Endothelial cell of umbilical vein (primary cell): ENCODE measurements at regions not wholly inside any gene's neighbourhood (a gene's known extent, or its start where the extent isn't known, plus 50 kb on each side); places are given as distances from the start of the nearest gene placed in this dataset.

ENCODE experiments used
- BruUV-seq: library from RNA; stranded (reverse); fragments of 400-500 nt; replicated peaks from 2 replicates; lab custom pipeline; 2021; lab: Mats Ljungman, UMichigan
- CTCF ChIA-PET: fragments of 300-600, 350-600 bp; sonication (Branson Sonifier 250); formaldehyde crosslinking; loops from one replicate; lab custom pipeline; 2021; ENCODE audit warnings: antibody characterized with exemption, inconsistent platforms; lab: Charles Lee
- POLR2A ChIA-PET: fragments of 300-600, 350-600 bp; sonication (Branson Sonifier 250); formaldehyde crosslinking; loops from one replicate; lab custom pipeline; 2021; ENCODE audit warnings: antibody characterized with exemption, inconsistent platforms; lab: Charles Lee
- DNase-seq: peaks from one replicate; pipeline ENCODE4 v3.0.0-alpha.2; 2011; ENCODE audit warnings: low read depth, low spot score
- FAIRE-seq: peaks from 2 replicates; lab custom pipeline; 2011; peaks lifted over from hg19 to GRCh38; lab: Jason Lieb, UNC
- H2AFZ ChIP-seq: 2 replicates; pipeline ENCODE4 v1.6.0; 2012; ENCODE audit warnings: low read depth, low read length, control low read depth, inconsistent platforms
- H3K27ac ChIP-seq: 2 replicates; pipeline ENCODE4 v1.5.1; 2011; ENCODE audit warnings: low read depth, mild to moderate bottlenecking, control low read depth, low read length, moderate library complexity; ENCODE audit not compliant: insufficient read depth
- H3K27me3 ChIP-seq, 2 experiments: 2 replicates each; pipeline versions ENCODE4 v1.6.0 to v1.6.1; 2011; ENCODE audit warnings: low read length in 2 of 2, mixed read lengths in 1 of 2; ENCODE audit not compliant: control insufficient read depth in 2 of 2, insufficient read depth in 2 of 2
- H3K36me3 ChIP-seq, 2 experiments: 2 replicates in 1 of 2; 3 replicates in 1 of 2; pipeline ENCODE4 v1.5.1; 2011; ENCODE audit warnings: low read length in 2 of 2, mild to moderate bottlenecking in 1 of 2, moderate library complexity in 1 of 2; ENCODE audit not compliant: control insufficient read depth in 2 of 2, insufficient read depth in 2 of 2; ENCODE audit errors: extremely low read depth in 1 of 2
- H3K4me1 ChIP-seq: 3 replicates; pipeline ENCODE4 v1.5.1; 2011; ENCODE audit warnings: mild to moderate bottlenecking, low read length; ENCODE audit not compliant: control insufficient read depth, insufficient read depth; ENCODE audit errors: extremely low read depth
- H3K4me2 ChIP-seq: 2 replicates; pipeline ENCODE4 v1.6.1; 2011; ENCODE audit warnings: low read length, control low read depth, mixed read lengths; ENCODE audit not compliant: insufficient read depth
- H3K4me3 ChIP-seq, 3 experiments: fragments of 200-600 bp in 1 of 3; sonication (generic), shearing (Covaris generic) in 1 of 3; replicated peaks in 1 of 3; 2 replicates each; pipeline ENCODE4 v1.5.1; 2011 to 2016; ENCODE audit warnings: control low read depth in 3 of 3, low read length in 3 of 3, mild to moderate bottlenecking in 2 of 3, inconsistent platforms in 1 of 3, low read depth in 1 of 3, moderate library complexity in 1 of 3; ENCODE audit not compliant: insufficient read depth in 1 of 3
- H3K79me2 ChIP-seq: 2 replicates; pipeline ENCODE4 v1.6.0; 2012; ENCODE audit warnings: low read length, inconsistent platforms; ENCODE audit not compliant: control insufficient read depth, insufficient read depth
- H3K9ac ChIP-seq: replicated peaks from 2 replicates; pipeline ENCODE3; 2011; ENCODE audit warnings: low read length, control low read depth; ENCODE audit not compliant: insufficient read depth; ENCODE audit errors: extremely low read depth
- H3K9me1 ChIP-seq: replicated peaks from 3 replicates; pipeline ENCODE4 v1.6.0; 2011; ENCODE audit warnings: mild to moderate bottlenecking, low read length; ENCODE audit not compliant: control insufficient read depth, insufficient read depth; ENCODE audit errors: extremely low read depth
- H3K9me3 ChIP-seq: replicated peaks from 2 replicates; pipeline ENCODE4 v1.5.1; 2012; ENCODE audit warnings: low read length, inconsistent platforms; ENCODE audit not compliant: control insufficient read depth, insufficient read depth
- H4K20me1 ChIP-seq: replicated peaks from 2 replicates; pipeline ENCODE3; 2011; ENCODE audit warnings: mild to moderate bottlenecking, low read length; ENCODE audit not compliant: control insufficient read depth, insufficient read depth; ENCODE audit errors: extremely low read depth
- EZH2 ChIP-seq: IDR thresholded peaks from 2 replicates; pipeline ENCODE4 v1.6.1; 2012; ENCODE audit warnings: borderline replicate concordance, low read depth, mild to moderate bottlenecking, moderate library complexity, low read length, inconsistent platforms; ENCODE audit not compliant: severe bottlenecking
- FOS ChIP-seq: IDR thresholded peaks from 2 replicates; pipeline ENCODE4 v1.6.1; 2011; ENCODE audit warnings: mild to moderate bottlenecking, low read length, moderate library complexity, borderline replicate concordance; ENCODE audit not compliant: insufficient read depth
- GATA2 ChIP-seq: IDR thresholded peaks from 2 replicates; pipeline ENCODE4 v1.7.0; 2011; ENCODE audit warnings: low read depth, mild to moderate bottlenecking, moderate library complexity, mixed read lengths, low read length; ENCODE audit not compliant: insufficient read length, insufficient read depth
- JUN ChIP-seq: IDR thresholded peaks from 2 replicates; pipeline ENCODE4 v1.6.1; 2011; ENCODE audit warnings: borderline replicate concordance, low read depth; ENCODE audit not compliant: insufficient read length, insufficient read depth
- MYC ChIP-seq: IDR thresholded peaks from one replicate; pipeline ENCODE4 v1.6.1; 2011; ENCODE audit warnings: mild to moderate bottlenecking, low read depth, low read length
- POLR2A ChIP-seq: IDR thresholded peaks from 2 replicates; pipeline ENCODE4 v1.6.1; 2012; ENCODE audit warnings: low read depth, mild to moderate bottlenecking, control low read depth, low read length
- POLR2AphosphoS5 ChIP-seq: IDR thresholded peaks from 2 replicates; pipeline ENCODE4 v1.6.1; 2012; ENCODE audit warnings: low read depth, mild to moderate bottlenecking, control low read depth, low read length, moderate library complexity; ENCODE audit not compliant: insufficient read depth
- dilution Hi-C: fragments of 300-500 bp; cut with MboI; formaldehyde crosslinking; loops from one replicate; pipeline ENCODE4 v1.15.0; 2019; ENCODE audit warnings: low sequenced_read_pairs; ENCODE audit not compliant: extremely low pct_ligation_motif_present
- intact Hi-C: fragments of 100-400 bp; cut with micrococcal nuclease; formaldehyde crosslinking; loops from one replicate; pipeline ENCODE4 v1.10.0; 2022
- TF ChIP-seq, protein P1 (sequence below), 2 donors: IDR thresholded peaks; 1 replicate in 1 of 2; 2 replicates in 1 of 2; pipeline ENCODE4 v1.5.1; 2011; ENCODE audit warnings: low read length in 2 of 2, mild to moderate bottlenecking in 2 of 2, moderate library complexity in 2 of 2, control low read depth in 1 of 2, inconsistent platforms in 1 of 2, low read depth in 1 of 2; ENCODE audit not compliant: insufficient read depth in 1 of 2; ENCODE audit errors: extremely low read depth in 1 of 2
- TF ChIP-seq, protein P2 (sequence below): IDR thresholded peaks from 2 replicates; pipeline ENCODE4 v1.6.1; 2011; ENCODE audit not compliant: insufficient read depth, insufficient read length

DNA sequence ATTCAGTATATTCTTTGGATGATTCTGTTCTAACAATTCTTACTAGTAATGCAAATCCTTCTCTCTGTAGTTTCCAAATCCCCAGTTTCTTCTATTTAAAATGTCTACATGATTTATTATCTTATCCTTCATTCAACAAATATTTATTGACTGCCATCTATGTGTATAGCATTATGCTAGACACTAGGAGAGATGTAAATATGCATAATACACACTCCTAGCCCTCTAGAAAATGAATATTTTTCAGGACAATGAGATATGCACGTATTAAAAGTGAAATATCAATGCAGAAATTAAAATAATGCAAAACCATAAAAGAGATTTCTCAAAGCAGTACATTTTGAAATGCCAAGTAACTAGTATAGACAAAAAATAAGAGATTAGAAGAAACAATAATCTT, 293.5 kb upstream of the CNR1 start:
- no peaks in the 10 kb centered on the region for H4K20me1 ChIP-seq
- intact Hi-C loops, result no loop called here
- CTCF ChIA-PET, result no interaction called here

More for the DNA sequence above, 293.5 kb upstream of the CNR1 start:
- Histone ChIP-seq H3K27ac (no peak overlapping the region), H3K27me3 (no peaks in the 10 kb centered on the region), H3K4me1 (no peaks in the 10 kb centered on the region), H3K36me3 (no peaks in the 10 kb centered on the region), H3K9ac (no peak overlapping the region), H3K9me3 (no peaks in the 10 kb centered on the region), H3K4me3 (no peak overlapping the region), H3K4me2 (no peak overlapping the region), H3K9me1 (no peaks in the 10 kb centered on the region), H2AFZ (no peak overlapping the region), H3K79me2 (no peaks in the 10 kb centered on the region)
- dilution Hi-C loops, result loop anchor here (25.0 kb wide), 1 partner anchor 522 kb away; no protein-coding TSS in a partner anchor
- POLR2A ChIA-PET, result no interaction called here
- BruUV-seq, result no TSS peak
- no peak for TF ChIP-seq POLR2A
- TF ChIP-seq, protein P1, sequence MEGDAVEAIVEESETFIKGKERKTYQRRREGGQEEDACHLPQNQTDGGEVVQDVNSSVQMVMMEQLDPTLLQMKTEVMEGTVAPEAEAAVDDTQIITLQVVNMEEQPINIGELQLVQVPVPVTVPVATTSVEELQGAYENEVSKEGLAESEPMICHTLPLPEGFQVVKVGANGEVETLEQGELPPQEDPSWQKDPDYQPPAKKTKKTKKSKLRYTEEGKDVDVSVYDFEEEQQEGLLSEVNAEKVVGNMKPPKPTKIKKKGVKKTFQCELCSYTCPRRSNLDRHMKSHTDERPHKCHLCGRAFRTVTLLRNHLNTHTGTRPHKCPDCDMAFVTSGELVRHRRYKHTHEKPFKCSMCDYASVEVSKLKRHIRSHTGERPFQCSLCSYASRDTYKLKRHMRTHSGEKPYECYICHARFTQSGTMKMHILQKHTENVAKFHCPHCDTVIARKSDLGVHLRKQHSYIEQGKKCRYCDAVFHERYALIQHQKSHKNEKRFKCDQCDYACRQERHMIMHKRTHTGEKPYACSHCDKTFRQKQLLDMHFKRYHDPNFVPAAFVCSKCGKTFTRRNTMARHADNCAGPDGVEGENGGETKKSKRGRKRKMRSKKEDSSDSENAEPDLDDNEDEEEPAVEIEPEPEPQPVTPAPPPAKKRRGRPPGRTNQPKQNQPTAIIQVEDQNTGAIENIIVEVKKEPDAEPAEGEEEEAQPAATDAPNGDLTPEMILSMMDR (IDR thresholded peaks at IDR 0.05; ENCODE audit: extremely low read depth in 1 of 2, insufficient read depth in 1 of 2, low read depth in 1 of 2, low read length in 2 of 2), result no peak
- TF ChIP-seq JUN, result no peak
- no peak for TF ChIP-seq GATA2
- no peak for TF ChIP-seq FOS
- TF ChIP-seq EZH2, result no peak
- TF ChIP-seq, protein P2, sequence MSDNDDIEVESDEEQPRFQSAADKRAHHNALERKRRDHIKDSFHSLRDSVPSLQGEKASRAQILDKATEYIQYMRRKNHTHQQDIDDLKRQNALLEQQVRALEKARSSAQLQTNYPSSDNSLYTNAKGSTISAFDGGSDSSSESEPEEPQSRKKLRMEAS, result no peak
- TF ChIP-seq POLR2AphosphoS5, result no peak
- TF ChIP-seq MYC, result no peak
- FAIRE-seq, result no peak
- DNase-seq, result no peak
